OCI-LY1 (cell line): ENCODE measurements at regions not wholly inside any gene's neighbourhood (a gene's known extent, or its start where the extent isn't known, plus 50 kb on each side); places are given as distances from the start of the nearest gene placed in this dataset.

ENCODE experiments used
- H2AFZ ChIP-seq: fragments of 200-600 bp; sonication (generic), shearing (Covaris generic); 2 replicates; pipeline ENCODE4 v1.6.0; 2014; ENCODE audit warnings: antibody characterized with exemption, mild to moderate bottlenecking, low read length
- H3F3A ChIP-seq: fragments of 200-600 bp; sonication (generic), shearing (Covaris generic); 2 replicates; pipeline ENCODE4 v1.6.0; 2014; ENCODE audit warnings: mild to moderate bottlenecking, antibody characterized with exemption, low read length, moderate library complexity; ENCODE audit not compliant: insufficient read depth
- H3K27ac ChIP-seq: fragments of 200-600 bp; sonication (generic); 2 replicates; pipeline ENCODE4 v1.5.1; 2014; ENCODE audit warnings: low read length, mixed run types, mild to moderate bottlenecking, low read depth; ENCODE audit not compliant: poor library complexity, severe bottlenecking
- H3K27me3 ChIP-seq: fragments of 200-600 bp; sonication (generic); 2 replicates; pipeline ENCODE4 v1.6.0; 2014; ENCODE audit warnings: antibody characterized with exemption, mild to moderate bottlenecking, low read length, moderate library complexity; ENCODE audit not compliant: insufficient read depth
- H3K36me3 ChIP-seq: fragments of 200-600 bp; sonication (generic); 2 replicates; pipeline ENCODE4 v1.6.1; 2014; ENCODE audit warnings: mild to moderate bottlenecking, antibody characterized with exemption, low read length, moderate library complexity, mixed read lengths; ENCODE audit not compliant: insufficient read depth
- H3K4me1 ChIP-seq: fragments of 200-600 bp; sonication (generic); 2 replicates; pipeline ENCODE4 v1.5.1; 2014; ENCODE audit warnings: mild to moderate bottlenecking, low read length, moderate library complexity; ENCODE audit not compliant: insufficient read depth, severe bottlenecking
- H3K4me2 ChIP-seq: fragments of 200-600 bp; sonication (generic), shearing (Covaris generic); 2 replicates; pipeline ENCODE4 v1.6.1; 2014; ENCODE audit warnings: low read length
- H3K4me3 ChIP-seq: fragments of 200-600 bp; sonication (generic); 2 replicates; pipeline ENCODE4 v1.5.1; 2014; ENCODE audit warnings: low read length, low read depth, mild to moderate bottlenecking, mixed read lengths; ENCODE audit not compliant: poor library complexity, severe bottlenecking
- H3K79me2 ChIP-seq: fragments of 200-600 bp; shearing (Covaris generic); 2 replicates; pipeline ENCODE4 v1.6.1; 2016; ENCODE audit warnings: mixed run types, low read length, mixed read lengths; ENCODE audit not compliant: insufficient read depth
- H3K9ac ChIP-seq: fragments of 200-600 bp; sonication (generic), shearing (Covaris generic); 2 replicates; pipeline ENCODE4 v1.6.1; 2014; ENCODE audit warnings: mild to moderate bottlenecking, low read length, mixed read lengths
- H3K9me2 ChIP-seq: fragments of 200-600 bp; sonication (generic), shearing (Covaris generic); 2 replicates; pipeline ENCODE4 v1.6.1; 2014; ENCODE audit warnings: low read depth, mild to moderate bottlenecking, low read length, mixed read lengths
- H3K9me3 ChIP-seq: fragments of 200-600 bp; shearing (Covaris generic); 2 replicates; pipeline ENCODE4 v1.6.1; 2014; ENCODE audit warnings: low read length, mixed read lengths
- H4K20me1 ChIP-seq: fragments of 200-600 bp; sonication (generic), shearing (Covaris generic); 2 replicates; pipeline ENCODE4 v1.6.0; 2016; ENCODE audit warnings: mild to moderate bottlenecking, low read length; ENCODE audit not compliant: insufficient read depth
- EZH2 ChIP-seq: fragments of 200-600 bp; sonication (generic), shearing (Covaris generic); IDR thresholded peaks from 2 replicates; pipeline ENCODE4 v1.8.0; 2017; ENCODE audit warnings: borderline replicate concordance, mixed run types, mild to moderate bottlenecking, antibody characterized with exemption, low read length, moderate library complexity, mixed read lengths
- TF ChIP-seq, protein P1 (sequence below): fragments of 200-600 bp; sonication (generic), shearing (Covaris generic); IDR thresholded peaks from 2 replicates; pipeline ENCODE4 v1.5.1; 2017; ENCODE audit warnings: mild to moderate bottlenecking, antibody characterized with exemption, low read length, moderate library complexity, mixed read lengths

DNA sequence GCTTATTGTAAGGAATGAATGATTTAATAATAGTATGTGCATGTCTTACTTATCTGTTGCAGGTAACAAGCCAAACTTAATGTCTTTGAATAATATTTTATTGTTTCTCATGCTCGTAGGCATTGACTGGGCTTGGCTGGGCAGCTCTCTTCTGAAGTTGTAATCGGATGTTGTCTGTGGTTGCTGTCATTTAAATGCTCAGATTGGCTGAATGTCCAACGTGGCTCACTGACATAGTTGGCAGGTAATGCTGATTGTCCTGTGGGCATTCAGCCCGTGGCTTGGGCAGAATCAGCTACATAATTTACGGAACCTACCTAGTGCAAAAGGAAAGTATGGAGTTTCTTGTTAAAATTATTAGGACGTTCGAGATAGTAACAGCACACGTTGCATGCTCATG lies 297.4 kb upstream of the GBE1 start:
- no peak for TF ChIP-seq EZH2
- TF ChIP-seq, protein P1, sequence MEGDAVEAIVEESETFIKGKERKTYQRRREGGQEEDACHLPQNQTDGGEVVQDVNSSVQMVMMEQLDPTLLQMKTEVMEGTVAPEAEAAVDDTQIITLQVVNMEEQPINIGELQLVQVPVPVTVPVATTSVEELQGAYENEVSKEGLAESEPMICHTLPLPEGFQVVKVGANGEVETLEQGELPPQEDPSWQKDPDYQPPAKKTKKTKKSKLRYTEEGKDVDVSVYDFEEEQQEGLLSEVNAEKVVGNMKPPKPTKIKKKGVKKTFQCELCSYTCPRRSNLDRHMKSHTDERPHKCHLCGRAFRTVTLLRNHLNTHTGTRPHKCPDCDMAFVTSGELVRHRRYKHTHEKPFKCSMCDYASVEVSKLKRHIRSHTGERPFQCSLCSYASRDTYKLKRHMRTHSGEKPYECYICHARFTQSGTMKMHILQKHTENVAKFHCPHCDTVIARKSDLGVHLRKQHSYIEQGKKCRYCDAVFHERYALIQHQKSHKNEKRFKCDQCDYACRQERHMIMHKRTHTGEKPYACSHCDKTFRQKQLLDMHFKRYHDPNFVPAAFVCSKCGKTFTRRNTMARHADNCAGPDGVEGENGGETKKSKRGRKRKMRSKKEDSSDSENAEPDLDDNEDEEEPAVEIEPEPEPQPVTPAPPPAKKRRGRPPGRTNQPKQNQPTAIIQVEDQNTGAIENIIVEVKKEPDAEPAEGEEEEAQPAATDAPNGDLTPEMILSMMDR = no peak
- H3K4me2 ChIP-seq = no peak overlapping the region
- H3K4me1 ChIP-seq = no peaks in the 10 kb centered on the region
- no peak overlapping the region for H3K9ac ChIP-seq
- H3K27me3 ChIP-seq = no peaks in the 10 kb centered on the region
- peaks cover 3% of the 10 kb centered on the region; the same call in 1 of the 2 replicates for H3K9me2 ChIP-seq
- no peak overlapping the region for H2AFZ ChIP-seq
- H3K79me2 ChIP-seq = no peaks in the 10 kb centered on the region
- no peaks in the 10 kb centered on the region for H3F3A ChIP-seq
- H3K27ac ChIP-seq = no peak overlapping the region
- no peaks in the 10 kb centered on the region for H3K9me3 ChIP-seq
- no peaks in the 10 kb centered on the region for H4K20me1 ChIP-seq
- H3K36me3 ChIP-seq = no peaks in the 10 kb centered on the region
- H3K4me3 ChIP-seq = no peak overlapping the region

DNA sequence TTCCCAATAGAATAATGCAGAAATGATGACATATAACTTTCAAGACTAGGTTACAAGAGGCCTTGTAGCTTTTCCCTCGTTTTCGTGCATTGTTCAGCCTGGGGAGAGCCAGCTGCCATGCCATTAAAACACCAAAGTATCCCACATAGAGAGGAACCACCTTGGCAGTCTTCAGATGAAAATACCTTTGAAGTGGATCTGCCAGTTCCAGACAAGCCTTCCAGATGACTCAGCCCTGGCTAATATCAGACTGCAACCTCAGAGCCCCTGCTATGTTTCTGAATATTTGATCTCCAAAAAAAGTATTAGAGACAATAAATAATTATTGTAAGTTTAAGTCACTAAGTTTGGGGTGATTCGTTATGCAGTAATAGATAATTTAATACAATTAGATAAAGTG lies 294.3 kb upstream of the GBE1 start:
- TF ChIP-seq, protein P1 = no peak
- no peak for TF ChIP-seq EZH2
- Histone ChIP-seq H3K79me2 (no peaks in the 10 kb centered on the region), H2AFZ (no peak overlapping the region), H3F3A (no peaks in the 10 kb centered on the region), H3K9me2 (no peaks in the 10 kb centered on the region), H3K4me3 (no peak overlapping the region), H3K36me3 (no peaks in the 10 kb centered on the region), H3K9me3 (no peaks in the 10 kb centered on the region), H3K27me3 (no peaks in the 10 kb centered on the region), H3K27ac (no peak overlapping the region), H3K4me1 (no peaks in the 10 kb centered on the region), H3K9ac (no peak overlapping the region), H4K20me1 (no peaks in the 10 kb centered on the region), H3K4me2 (no peak overlapping the region)

DNA sequence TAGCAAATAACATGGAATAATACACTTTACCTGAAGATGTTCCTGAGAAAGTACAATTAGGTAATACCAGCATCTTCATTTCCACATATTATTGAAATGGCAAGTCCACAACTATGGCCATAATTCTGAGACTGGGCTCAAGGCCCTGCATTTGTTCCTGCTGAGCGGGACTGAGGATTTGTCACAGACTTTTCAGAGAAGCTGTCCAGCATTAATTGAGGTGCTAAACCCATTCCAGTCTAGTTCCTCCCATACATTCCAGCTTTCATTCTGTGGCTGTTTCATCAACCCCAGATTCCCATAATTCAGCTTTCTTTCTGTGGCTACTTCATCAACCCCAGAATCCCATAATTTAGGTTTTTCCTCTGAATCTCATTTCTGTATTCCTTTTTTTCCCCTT lies 293.4 kb upstream of the GBE1 start:
- no peaks in the 10 kb centered on the region for H3K36me3 ChIP-seq
- no peaks in the 10 kb centered on the region for H3K9me3 ChIP-seq
- no peaks in the 10 kb centered on the region for H3K4me1 ChIP-seq
- no peak overlapping the region for H2AFZ ChIP-seq
- no peak overlapping the region for H3K4me3 ChIP-seq
- TF ChIP-seq EZH2 = no peak
- TF ChIP-seq, protein P1 = no peak
- no peak overlapping the region for H3K27ac ChIP-seq
- H3K79me2 ChIP-seq = no peaks in the 10 kb centered on the region
- no peaks in the 10 kb centered on the region for H3K9me2 ChIP-seq
- no peaks in the 10 kb centered on the region for H3F3A ChIP-seq
- no peaks in the 10 kb centered on the region for H4K20me1 ChIP-seq
- no peaks in the 10 kb centered on the region for H3K27me3 ChIP-seq
- no peak overlapping the region for H3K4me2 ChIP-seq
- H3K9ac ChIP-seq = no peak overlapping the region
